Neural cell (in vitro differentiated cells): ENCODE measurements at regions not wholly inside any gene's neighbourhood (a gene's known extent, or its start where the extent isn't known, plus 50 kb on each side); places are given as distances from the start of the nearest gene placed in this dataset.

Experiments
- H2AFZ ChIP-seq: fragments of 200-600, 300-800 bp; sonication (generic), shearing (Covaris generic); 2 replicates; pipeline ENCODE4 v1.6.0; 2014; ENCODE audit warnings: low read depth, mild to moderate bottlenecking, antibody characterized with exemption, low read length, moderate library complexity
- H3F3A ChIP-seq: fragments of 200-600 bp; shearing (Covaris generic); 2 replicates; pipeline ENCODE4 v1.6.1; 2016; ENCODE audit warnings: mild to moderate bottlenecking, moderate library complexity, mixed read lengths, antibody characterized with exemption, low read length; ENCODE audit not compliant: insufficient read depth, poor library complexity, severe bottlenecking
- H3K27ac ChIP-seq: fragments of 200-600, 300-800 bp; sonication (generic), shearing (Covaris generic); 2 replicates; pipeline ENCODE4 v1.5.1; 2014; ENCODE audit warnings: mild to moderate bottlenecking, low read length, moderate library complexity
- H3K27me3 ChIP-seq: fragments of 300-800, 200-600 bp; sonication (generic), shearing (Covaris generic); 2 replicates; pipeline ENCODE4 v1.6.0; 2014; ENCODE audit warnings: mild to moderate bottlenecking, low read depth, low read length, moderate library complexity; ENCODE audit not compliant: insufficient read depth
- H3K36me3 ChIP-seq: fragments of 300-800, 200-600 bp; sonication (generic), shearing (Covaris generic); 2 replicates; pipeline ENCODE4 v1.5.1; 2014; ENCODE audit warnings: mild to moderate bottlenecking, antibody characterized with exemption, low read length, moderate library complexity; ENCODE audit not compliant: insufficient read depth
- H3K4me2 ChIP-seq: fragments of 300-800, 200-600 bp; sonication (generic), shearing (Covaris generic); 2 replicates; pipeline ENCODE4 v1.6.0; 2014; ENCODE audit warnings: mild to moderate bottlenecking, low read length
- H3K4me3 ChIP-seq: fragments of 300-800, 200-600 bp; sonication (generic), shearing (Covaris generic); 2 replicates; pipeline ENCODE4 v1.5.1; 2014; ENCODE audit warnings: mild to moderate bottlenecking, low read length, moderate library complexity
- H3K79me2 ChIP-seq: fragments of 200-600 bp; shearing (Covaris generic); replicated peaks from 2 replicates; pipeline ENCODE4 v1.6.0; 2014; ENCODE audit warnings: mild to moderate bottlenecking, low read length, moderate library complexity; ENCODE audit not compliant: insufficient read depth
- H3K9ac ChIP-seq: fragments of 300-800, 200-600 bp; sonication (generic), shearing (Covaris generic); 2 replicates; pipeline ENCODE4 v1.6.1; 2016; ENCODE audit warnings: mild to moderate bottlenecking, low read length, mixed read lengths
- H3K9me2 ChIP-seq: fragments of 200-600 bp; shearing (Covaris generic); 2 replicates; pipeline ENCODE4 v1.6.1; 2016; ENCODE audit warnings: mild to moderate bottlenecking, low read length, mixed read lengths; ENCODE audit not compliant: insufficient read depth
- H3K9me3 ChIP-seq: fragments of 200-600, 300-800 bp; sonication (generic), shearing (Covaris generic); 2 replicates; pipeline ENCODE4 v1.6.1; 2016; ENCODE audit warnings: mild to moderate bottlenecking, mixed run types, low read length, moderate library complexity, mixed read lengths
- H4K20me1 ChIP-seq: fragments of 200-600 bp; shearing (Covaris generic); 2 replicates; pipeline ENCODE4 v1.6.1; 2016; ENCODE audit warnings: mild to moderate bottlenecking, mixed run types; ENCODE audit not compliant: insufficient read depth
- CTCF ChIP-seq: fragments of 450-650 bp; IDR thresholded peaks from 2 replicates; pipeline ENCODE4 v1.5.1; 2014; ENCODE audit warnings: antibody characterized with exemption, mild to moderate bottlenecking, moderate library complexity; ENCODE audit not compliant: poor library complexity, severe bottlenecking
- EP300 ChIP-seq: fragments of 450-650 bp; conservative IDR thresholded peaks from 2 replicates; pipeline ENCODE4 v1.6.1; 2014; ENCODE audit warnings: antibody characterized with exemption, mild to moderate bottlenecking, moderate library complexity; ENCODE audit not compliant: poor library complexity, severe bottlenecking
- EZH2 ChIP-seq: fragments of 200-600, 300-800 bp; shearing (Covaris generic), sonication (generic); IDR thresholded peaks from 2 replicates; pipeline ENCODE4 v1.6.1; 2014; ENCODE audit warnings: antibody characterized with exemption, low read length, borderline replicate concordance, mild to moderate bottlenecking; ENCODE audit not compliant: insufficient read depth, poor library complexity, severe bottlenecking
- MXI1 ChIP-seq: fragments of 450-650 bp; conservative IDR thresholded peaks from 2 replicates; pipeline ENCODE4 v1.6.1; 2014; ENCODE audit warnings: antibody characterized with exemption, mild to moderate bottlenecking; ENCODE audit not compliant: poor library complexity, severe bottlenecking
- POLR2AphosphoS5 ChIP-seq: IDR thresholded peaks from 2 replicates; pipeline ENCODE4 v1.6.1; 2012
- RAD21 ChIP-seq: fragments of 450-650 bp; conservative IDR thresholded peaks from 2 replicates; pipeline ENCODE4 v1.6.1; 2014; ENCODE audit warnings: antibody characterized with exemption, mild to moderate bottlenecking, moderate library complexity
- REST ChIP-seq: IDR thresholded peaks from 2 replicates; pipeline ENCODE4 v1.6.1; 2012; ENCODE audit warnings: borderline replicate concordance
- SMC3 ChIP-seq: fragments of 450-650 bp; conservative IDR thresholded peaks from 2 replicates; pipeline ENCODE4 v1.6.1; 2014; ENCODE audit warnings: antibody characterized with exemption, mild to moderate bottlenecking, moderate library complexity; ENCODE audit not compliant: poor library complexity
- TAF1 ChIP-seq: IDR thresholded peaks from 2 replicates; pipeline ENCODE4 v1.6.1; 2012; ENCODE audit warnings: low read depth

GRCh38 chr4:187135878-187136277 is 412.2 kb upstream of the FAT1 start:
- Histone ChIP-seq H3K27me3 (no peaks in the 10 kb centered on the region), H3K9me3 (no peaks in the 10 kb centered on the region), H3K4me2 (no peak overlapping the region), H2AFZ (no peak overlapping the region), H3K36me3 (no peaks in the 10 kb centered on the region), H3K9ac (no peak overlapping the region), H4K20me1 (no peaks in the 10 kb centered on the region), H3K27ac (no peak overlapping the region), H3F3A (no peaks in the 10 kb centered on the region), H3K9me2 (no peaks in the 10 kb centered on the region), H3K4me3 (no peak overlapping the region), H3K79me2 (no peaks in the 10 kb centered on the region)
- no peak for TF ChIP-seq EP300
- no peak for TF ChIP-seq REST
- no peak for TF ChIP-seq MXI1
- TF ChIP-seq EZH2: no peak
- TF ChIP-seq SMC3: no peak
- TF ChIP-seq CTCF: no peak
- no peak for TF ChIP-seq TAF1
- no peak for TF ChIP-seq POLR2AphosphoS5
- TF ChIP-seq RAD21: no peak

- no peak overlapping the region for H3K27ac ChIP-seq
- no peak overlapping the region for H3K4me3 ChIP-seq
- no peak overlapping the region for H3K9ac ChIP-seq
- no peaks in the 10 kb centered on the region for H3K79me2 ChIP-seq
- no peak for TF ChIP-seq POLR2AphosphoS5
- TF ChIP-seq REST: no peak
- TF ChIP-seq EZH2: no peak
- TF ChIP-seq MXI1: no peak
- no peak for TF ChIP-seq EP300
- no peak for TF ChIP-seq RAD21
- TF ChIP-seq SMC3: no peak
- H3K9me3 ChIP-seq: no peaks in the 10 kb centered on the region
- H3K36me3 ChIP-seq: no peaks in the 10 kb centered on the region
- H3K9me2 ChIP-seq: no peaks in the 10 kb centered on the region
- no peaks in the 10 kb centered on the region for H3F3A ChIP-seq
- no peak overlapping the region for H2AFZ ChIP-seq
- H4K20me1 ChIP-seq: no peaks in the 10 kb centered on the region
- H3K27me3 ChIP-seq: no peaks in the 10 kb centered on the region
- H3K4me2 ChIP-seq: no peak overlapping the region
Measured at GRCh38 chr4:187139141-187139540, 415.5 kb upstream of the FAT1 start.
